Cardiac fibroblast (primary cell): ENCODE measurements at regions not wholly inside any gene's neighbourhood (a gene's known extent, or its start where the extent isn't known, plus 50 kb on each side); places are given as distances from the start of the nearest gene placed in this dataset.
A peak's percentile ranks its signal among the peaks of the same experiment; 100 is the strongest.

Experiments
- DNase-seq, 2 donors: peaks; one replicate each; pipeline versions ENCODE4 v3.0.0 to v3.0.0-alpha.2; 2010; ENCODE audit warnings: low read depth in 2 of 2
- H3K4me3 ChIP-seq, 2 donors: replicated peaks in 1 of 2; 1 replicate in 1 of 2; 2 replicates in 1 of 2; pipeline ENCODE4 v1.5.1; 2011; ENCODE audit warnings: low read depth in 2 of 2, low read length in 2 of 2, mild to moderate bottlenecking in 2 of 2, moderate library complexity in 1 of 2
- CTCF ChIP-seq: IDR thresholded peaks from one replicate; pipeline ENCODE4 v1.5.1; 2011; ENCODE audit warnings: low read depth, mild to moderate bottlenecking, low read length, inconsistent platforms

- DNase-seq, result no peak
- no peak for TF ChIP-seq CTCF
- no peak overlapping the region for H3K4me3 ChIP-seq
Observed at GRCh38 chr6:105550955-105551620, 148.2 kb upstream of the PREP start.

- TF ChIP-seq CTCF, result no peak
- H3K4me3 ChIP-seq, result no peak overlapping the region
- DNase-seq, result no peak
Observed at GRCh38 chr6:105546754-105547153, 143.9 kb upstream of the PREP start.

DNA sequence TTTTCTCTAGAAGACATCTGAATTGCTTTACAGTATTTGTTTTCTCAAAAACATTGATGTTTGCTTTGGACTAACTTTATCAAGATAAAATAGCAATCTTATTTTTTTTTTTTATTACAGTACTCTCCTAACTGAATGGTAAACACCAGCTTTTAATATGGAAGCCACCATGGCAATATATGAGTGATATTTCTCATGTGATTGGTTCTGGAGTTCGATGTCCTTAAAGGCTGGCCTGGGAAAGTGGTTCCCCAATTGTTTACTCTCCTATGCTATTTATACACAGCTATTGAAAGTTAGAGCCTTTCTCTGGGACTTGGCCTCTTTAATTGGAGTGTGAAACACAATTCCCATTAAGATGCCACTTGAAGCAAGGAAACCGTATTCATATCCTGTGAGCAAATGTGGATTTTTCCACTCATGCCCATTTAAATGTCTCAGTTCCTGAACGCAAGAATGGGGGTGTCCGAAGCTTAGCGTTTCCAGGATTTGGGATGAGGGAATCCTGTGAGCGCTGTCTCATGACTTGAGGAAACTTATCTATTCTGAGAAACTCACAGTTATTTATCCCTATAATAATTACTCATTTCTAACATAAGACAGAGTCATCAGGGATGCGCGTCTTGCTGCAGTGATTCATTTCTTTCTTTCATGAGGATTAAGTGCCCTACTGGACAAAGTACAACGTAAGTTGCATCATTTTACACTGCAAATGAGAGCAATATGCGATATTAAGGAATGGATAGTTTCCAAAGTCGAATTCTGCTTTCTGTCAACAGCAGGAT is 143.3 kb upstream of the PREP start:
- H3K4me3 ChIP-seq, result no peak overlapping the region
- no peak for TF ChIP-seq CTCF
- DNase-seq, result peak; percentile 59 to 70

GRCh38 chr6:105545228-105545920 is 142.5 kb upstream of the PREP start:
- TF ChIP-seq CTCF, result no peak
- no peak overlapping the region for H3K4me3 ChIP-seq
- peak; percentile 12 for DNase-seq

DNA sequence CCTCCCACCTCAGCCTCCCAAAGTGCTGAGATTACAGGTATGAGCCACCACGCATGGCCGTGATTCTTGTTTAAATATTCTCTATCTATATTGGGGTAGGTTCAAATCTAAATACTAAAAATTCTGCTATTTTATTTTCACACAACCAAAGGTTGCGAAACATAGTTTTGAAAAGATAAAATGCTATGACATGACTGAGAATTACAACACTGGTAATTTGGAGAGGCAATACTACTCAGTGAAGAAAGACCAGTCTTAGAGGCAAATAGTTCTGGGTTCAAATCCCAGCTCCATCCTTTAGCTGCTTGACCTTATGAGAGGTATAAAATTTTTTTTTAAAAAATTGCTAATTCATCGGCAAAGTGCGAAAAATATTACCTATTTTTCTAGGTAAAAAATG is 137.0 kb upstream of the PREP start:
- H3K4me3 ChIP-seq, result no peak overlapping the region
- TF ChIP-seq CTCF, result no peak
- peak in 1 of 2 donors; percentile 18 for DNase-seq

- no peak for TF ChIP-seq CTCF
- no peak for DNase-seq
- no peak overlapping the region for H3K4me3 ChIP-seq
Observed at GRCh38 chr6:105537981-105538578, 135.2 kb upstream of the PREP start.
